Type B pancreatic cell (in vitro differentiated cells): ENCODE measurements at regions not wholly inside any gene's neighbourhood (a gene's known extent, or its start where the extent isn't known, plus 50 kb on each side); places are given as distances from the start of the nearest gene placed in this dataset.

Experiments
- DNase-seq: peaks from one replicate; pipeline ENCODE4 v3.0.0; 2021; ENCODE audit warnings: mixed read lengths; ENCODE audit not compliant: unreplicated experiment; ENCODE audit errors: extremely low spot score
- H3K27ac Mint-ChIP-seq: 2 replicates; pipeline ENCODE4 v1.8.0; 2021; ENCODE audit warnings: mild to moderate bottlenecking, mixed read lengths
- H3K27me3 Mint-ChIP-seq: 2 replicates; pipeline ENCODE4 v1.8.0; 2021; ENCODE audit warnings: mixed read lengths
- H3K36me3 Mint-ChIP-seq: 2 replicates; pipeline ENCODE4 v1.8.0; 2021; ENCODE audit warnings: mixed read lengths
- H3K4me1 Mint-ChIP-seq: one replicate; pipeline ENCODE4 v1.8.0; 2021; ENCODE audit warnings: mixed read lengths; ENCODE audit not compliant: unreplicated experiment
- H3K4me3 Mint-ChIP-seq: 2 replicates; pipeline ENCODE4 v1.8.0; 2021; ENCODE audit warnings: mild to moderate bottlenecking, mixed read lengths
- H3K9me3 Mint-ChIP-seq: 2 replicates; pipeline ENCODE4 v1.8.0; 2021; ENCODE audit warnings: mixed read lengths
- CTCF ChIP-seq: fragments of 200-600 bp; sonication (generic); conservative IDR thresholded peaks from 2 replicates; pipeline ENCODE4 v1.5.0; 2021; ENCODE audit warnings: antibody characterized with exemption, mild to moderate bottlenecking

- no peak for TF ChIP-seq CTCF
- Mint-ChIP-seq H3K36me3 (no peaks in the 10 kb centered on the region), H3K27me3 (no peaks in the 10 kb centered on the region), H3K4me1 (no peaks in the 10 kb centered on the region), H3K9me3 (peaks cover 4% of the 10 kb centered on the region), H3K27ac (no peak overlapping the region), H3K4me3 (no peak overlapping the region)
- no peak for DNase-seq
These were observed 498.7 kb downstream of the EPHA3 start for GRCh38 chr3:89606151-89606550.

GRCh38 chr3:89612027-89612426 lies 504.6 kb downstream of the EPHA3 start:
- H3K27ac Mint-ChIP-seq, result no peak overlapping the region
- DNase-seq, result no peak
- no peaks in the 10 kb centered on the region for H3K9me3 Mint-ChIP-seq
- no peak overlapping the region for H3K4me3 Mint-ChIP-seq
- no peak for TF ChIP-seq CTCF
- no peaks in the 10 kb centered on the region for H3K4me1 Mint-ChIP-seq
- no peaks in the 10 kb centered on the region for H3K36me3 Mint-ChIP-seq
- no peaks in the 10 kb centered on the region for H3K27me3 Mint-ChIP-seq

- no peak for TF ChIP-seq CTCF
- no peaks in the 10 kb centered on the region for H3K36me3 Mint-ChIP-seq
- H3K9me3 Mint-ChIP-seq, result no peaks in the 10 kb centered on the region
- H3K4me3 Mint-ChIP-seq, result no peak overlapping the region
- no peak overlapping the region for H3K27ac Mint-ChIP-seq
- H3K4me1 Mint-ChIP-seq, result peaks cover 4% of the 10 kb centered on the region
- no peaks in the 10 kb centered on the region for H3K27me3 Mint-ChIP-seq
- no peak for DNase-seq
These were observed 505.8 kb downstream of the EPHA3 start for GRCh38 chr3:89613241-89613640.

GRCh38 chr3:89617706-89618105 lies 510.3 kb downstream of the EPHA3 start:
- no peak overlapping the region for H3K27ac Mint-ChIP-seq
- no peaks in the 10 kb centered on the region for H3K27me3 Mint-ChIP-seq
- no peak for DNase-seq
- no peak overlapping the region for H3K4me3 Mint-ChIP-seq
- TF ChIP-seq CTCF, result no peak
- no peaks in the 10 kb centered on the region for H3K36me3 Mint-ChIP-seq
- peaks cover 4% of the 10 kb centered on the region for H3K4me1 Mint-ChIP-seq
- H3K9me3 Mint-ChIP-seq, result no peaks in the 10 kb centered on the region

GRCh38 chr3:89619263-89619662 lies 511.8 kb downstream of the EPHA3 start:
- Mint-ChIP-seq H3K9me3 (no peaks in the 10 kb centered on the region), H3K4me1 (peaks cover 4% of the 10 kb centered on the region), H3K27ac (no peak overlapping the region)

More at GRCh38 chr3:89619263-89619662, 511.8 kb downstream of the EPHA3 start:
- TF ChIP-seq CTCF, result no peak
- no peak for DNase-seq
- no peaks in the 10 kb centered on the region for H3K27me3 Mint-ChIP-seq
- no peak overlapping the region for H3K4me3 Mint-ChIP-seq
- no peaks in the 10 kb centered on the region for H3K36me3 Mint-ChIP-seq
